GM19395 (cell line): ENCODE measurements at regions not wholly inside any gene's neighbourhood (a gene's known extent, or its start where the extent isn't known, plus 50 kb on each side); places are given as distances from the start of the nearest gene placed in this dataset.
"Not testable (repeated sequence)": the region's sequence is repeated elsewhere in the genome, so short reads cannot be mapped to it uniquely, and the experiment has no call there.

Experiments
- ATAC-seq: cut with Tn5 transposase; IDR thresholded peaks from one replicate; pipeline ENCODE4 v1.9.1; 2021; ENCODE audit warnings: mild to moderate bottlenecking, moderate library complexity; ENCODE audit not compliant: unreplicated experiment

- peak; percentile 39 for ATAC-seq
Measured at GRCh38 chr4:138113819-138114400, 128.2 kb downstream of the SLC7A11 start.

DNA sequence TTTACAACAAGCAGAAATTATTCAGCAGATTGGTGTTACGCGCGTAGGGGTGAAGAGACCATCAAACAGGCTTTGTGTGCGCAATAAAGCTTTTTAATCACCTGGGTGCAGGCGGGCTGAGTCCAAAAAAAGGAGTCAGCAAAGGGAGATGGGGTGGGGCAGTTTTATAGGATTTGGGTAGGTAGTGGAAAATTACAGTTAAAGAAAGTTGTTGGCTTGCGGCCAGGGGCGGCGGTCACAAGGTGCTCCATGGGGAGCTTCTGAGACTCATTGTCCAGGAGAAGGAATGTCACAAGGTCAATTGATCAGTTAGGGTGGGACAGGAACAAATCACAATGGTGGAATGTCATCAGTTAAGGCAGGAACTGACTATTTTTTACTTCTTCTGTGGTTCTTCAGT, 129.3 kb downstream of the SLC7A11 start:
- not testable (repeated sequence) for ATAC-seq

GRCh38 chr4:138112389-138112788, 129.8 kb downstream of the SLC7A11 start:
- ATAC-seq = no peak

DNA sequence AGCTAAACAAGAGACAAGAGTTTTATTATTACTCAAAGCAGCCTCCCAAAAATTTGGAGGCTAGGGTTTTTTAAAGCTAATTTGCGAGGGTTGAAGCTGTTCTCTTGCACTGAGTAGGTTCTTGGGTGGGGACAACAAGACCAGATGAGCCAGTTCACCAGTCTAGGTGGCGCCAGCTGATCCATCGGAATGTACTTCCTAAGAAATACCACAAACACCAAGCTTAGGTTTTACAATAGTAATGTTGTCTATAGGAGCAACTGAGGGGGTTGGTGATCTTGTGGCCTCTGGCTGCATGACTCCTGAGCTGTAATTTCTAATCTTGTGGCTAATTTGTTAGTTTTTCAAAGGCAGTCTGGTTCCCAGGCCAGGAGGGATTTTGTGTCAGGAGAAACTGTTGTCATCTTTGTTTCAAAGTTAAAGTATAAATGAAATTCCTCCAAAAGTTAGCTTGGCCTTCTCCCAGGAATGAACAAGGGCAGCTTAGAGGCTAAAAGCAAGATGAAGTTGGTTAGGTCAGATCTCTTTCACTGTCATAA, 130.6 kb downstream of the SLC7A11 start:
- ATAC-seq = no peak

GRCh38 chr4:138110815-138111214, 131.3 kb downstream of the SLC7A11 start:
- peak; percentile 44 for ATAC-seq

GRCh38 chr4:138107023-138107422, 135.1 kb downstream of the SLC7A11 start:
- ATAC-seq = no peak

DNA sequence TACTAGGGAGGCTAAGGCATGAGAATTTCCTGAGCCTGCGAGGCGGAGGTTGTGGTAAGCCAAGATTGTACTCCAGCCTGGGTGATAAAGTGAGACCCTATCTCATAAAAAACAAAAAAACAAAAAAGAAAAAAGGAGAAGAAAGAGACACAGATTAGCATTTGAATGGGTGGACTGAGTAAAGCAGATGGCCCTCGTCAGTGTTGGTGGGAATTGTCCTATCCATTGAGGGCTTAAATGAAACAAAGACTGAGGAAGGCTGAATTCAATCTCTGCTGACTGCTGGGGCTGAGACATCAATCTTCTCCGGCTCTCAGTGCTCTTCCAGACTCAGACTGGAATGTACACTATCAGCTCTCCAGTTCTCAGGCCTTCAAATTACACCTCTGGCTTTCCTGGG, 136.8 kb downstream of the SLC7A11 start:
- ATAC-seq = no peak

DNA sequence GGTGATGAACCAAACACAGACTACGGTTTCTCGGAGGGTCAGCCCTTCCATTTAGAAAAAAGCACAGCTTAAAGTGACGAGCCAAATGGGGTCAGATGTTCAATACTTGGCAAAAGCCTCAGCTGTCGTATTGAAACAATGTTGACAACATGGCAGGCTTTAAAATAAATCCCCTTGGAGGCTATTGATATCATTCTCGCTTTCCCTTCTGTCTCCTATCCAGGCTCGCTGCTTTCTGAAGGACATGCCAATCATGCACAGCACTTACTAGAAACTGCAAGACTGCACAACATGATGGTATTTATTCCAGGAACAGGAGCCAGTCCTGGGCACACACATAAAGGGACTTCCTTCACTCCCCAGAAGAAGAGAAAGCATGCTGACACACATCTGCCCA, 137.9 kb downstream of the SLC7A11 start:
- ATAC-seq = no peak

- ATAC-seq = no peak
Measured at GRCh38 chr4:138103597-138104283, 138.4 kb downstream of the SLC7A11 start.

- ATAC-seq = no peak
Measured at GRCh38 chr4:138099385-138099784, 142.8 kb downstream of the SLC7A11 start.

DNA sequence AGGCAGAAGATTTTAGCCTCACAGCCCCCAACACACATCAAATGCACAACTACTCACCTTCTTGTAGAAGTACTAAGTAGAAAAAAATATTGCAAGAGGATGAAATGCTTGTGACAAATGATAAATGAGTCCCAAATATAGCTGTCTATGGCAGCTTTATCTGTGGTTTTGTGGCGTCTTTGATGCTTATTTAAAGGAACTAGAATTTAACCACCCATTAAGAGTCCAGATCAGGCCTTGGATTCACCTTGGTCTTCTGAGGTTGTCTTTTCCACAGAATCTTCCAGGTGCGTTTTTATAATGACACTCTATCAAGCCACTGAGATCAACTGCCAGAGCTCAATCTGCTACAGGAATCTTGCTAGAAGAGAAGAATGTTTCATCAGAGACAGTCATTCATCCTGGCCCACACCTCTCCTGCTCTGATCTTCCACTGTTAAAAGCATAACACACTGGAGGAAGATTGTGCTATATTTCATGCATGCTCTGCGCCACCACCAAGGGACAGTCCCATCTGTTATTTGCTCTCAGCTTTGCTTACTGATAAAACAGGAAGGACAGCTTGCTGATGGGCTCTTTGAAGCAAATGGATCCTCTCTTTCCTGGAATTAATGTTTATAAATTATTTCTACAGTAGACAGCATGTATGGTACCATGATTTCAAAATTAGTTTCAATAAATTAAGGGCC, 144.1 kb downstream of the SLC7A11 start:
- ATAC-seq = no peak

DNA sequence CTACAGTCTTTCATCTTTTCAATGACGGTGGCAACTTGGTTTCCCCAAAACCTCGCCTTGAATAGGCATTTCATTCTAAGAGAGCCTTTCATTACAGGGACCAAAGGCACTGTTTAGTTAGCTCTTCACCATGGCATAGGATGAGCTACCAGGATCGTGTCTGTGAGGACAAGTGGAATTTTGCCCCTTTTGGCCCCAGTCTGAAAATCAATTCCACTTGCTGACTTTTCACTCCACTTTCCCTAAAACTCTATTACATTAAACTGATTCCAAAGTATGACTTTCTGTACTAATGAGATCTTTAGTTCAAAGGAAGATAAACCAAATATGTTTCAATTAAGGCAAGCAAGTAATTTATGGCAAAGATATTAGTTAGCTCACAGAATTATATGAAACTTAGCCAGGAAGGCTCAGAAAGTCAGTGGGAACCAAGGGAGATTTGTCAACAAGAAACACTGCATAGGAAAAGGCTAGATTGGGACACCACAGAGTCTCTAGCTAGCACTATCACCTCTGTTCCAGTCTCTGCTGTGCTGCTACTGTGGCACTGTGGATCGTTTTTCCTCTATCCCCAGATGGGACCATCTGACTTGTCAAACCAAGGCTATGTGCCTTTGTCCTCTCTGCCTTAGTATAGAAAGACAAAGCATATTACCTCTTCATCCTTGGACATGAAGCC, 145.6 kb downstream of the SLC7A11 start:
- ATAC-seq = no peak

DNA sequence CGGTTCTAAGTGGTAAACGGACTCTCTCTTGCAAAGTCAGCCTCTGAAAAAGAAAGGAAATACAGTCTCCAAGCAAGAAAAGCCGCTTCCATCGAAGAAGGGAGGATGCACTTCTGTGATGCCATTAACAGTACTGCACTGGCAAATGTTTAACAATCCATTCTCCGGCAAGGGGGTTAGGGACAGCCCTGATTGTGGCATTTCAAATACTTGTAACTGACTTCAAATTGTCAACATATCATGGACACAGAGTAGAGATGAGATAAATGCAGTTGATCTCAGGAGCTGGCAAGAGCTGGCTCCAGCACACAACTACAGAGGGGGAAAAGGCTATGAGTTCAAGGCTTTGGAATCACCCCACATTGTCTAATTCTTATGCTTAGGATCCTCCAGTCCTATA, 146.8 kb downstream of the SLC7A11 start:
- ATAC-seq = no peak

DNA sequence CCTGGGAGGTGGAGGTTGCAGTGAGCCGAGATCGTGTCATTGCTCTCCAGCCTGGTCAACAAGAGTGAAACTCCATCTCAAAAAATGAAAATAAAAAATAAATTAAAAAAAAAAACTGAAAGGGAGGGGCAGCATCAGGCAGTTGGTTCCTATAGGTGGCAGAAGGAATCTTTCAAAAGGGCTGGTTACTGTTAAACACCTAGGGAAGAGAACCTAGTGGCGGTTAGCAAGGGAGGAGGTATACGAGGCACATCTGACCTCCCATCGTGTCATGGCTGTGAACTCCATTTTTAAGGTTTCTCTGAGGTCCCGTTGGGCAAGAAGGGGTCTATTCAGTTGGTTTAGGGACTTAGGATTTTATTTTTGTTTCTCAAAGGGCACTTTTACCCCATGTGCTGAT, 150.1 kb downstream of the SLC7A11 start:
- no peak for ATAC-seq

- ATAC-seq = no peak
Measured at GRCh38 chr4:138090918-138091676, 151.1 kb downstream of the SLC7A11 start.

- ATAC-seq = peak; percentile 94
Measured at GRCh38 chr4:138090150-138090917, 151.8 kb downstream of the SLC7A11 start.

GRCh38 chr4:138088449-138089208, 153.5 kb downstream of the SLC7A11 start:
- ATAC-seq = no peak

DNA sequence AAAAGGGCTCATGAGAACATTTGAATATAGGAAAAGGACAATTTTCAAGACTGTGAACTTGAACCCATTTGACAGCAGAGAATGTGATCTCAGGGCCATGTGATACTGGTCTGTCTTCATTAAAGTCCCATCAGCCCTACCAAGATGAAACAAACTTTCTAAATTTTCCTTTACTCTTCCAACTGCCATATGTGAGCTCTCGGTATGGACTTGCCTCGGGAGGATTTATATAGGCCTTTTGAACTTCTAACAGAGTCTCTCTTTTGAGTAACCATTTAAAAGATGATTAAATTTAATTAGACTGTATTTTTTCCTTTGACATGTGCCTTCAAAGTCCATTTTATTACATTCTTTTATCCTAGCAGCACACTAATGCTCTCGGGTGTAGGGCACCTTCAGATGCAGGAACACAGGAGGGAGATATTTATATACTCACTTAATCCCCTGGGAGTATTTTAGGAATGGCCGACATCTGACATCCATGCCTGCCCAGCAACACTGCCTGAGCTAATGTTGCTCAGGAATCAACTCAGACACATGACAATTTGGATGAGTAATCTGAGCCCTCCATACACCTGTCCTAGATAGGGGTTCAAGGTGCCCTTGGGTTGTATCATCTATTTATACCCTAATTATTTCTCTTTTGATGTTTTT, 155.0 kb downstream of the SLC7A11 start:
- ATAC-seq = no peak

- ATAC-seq = no peak
Measured at GRCh38 chr4:138086611-138087041, 155.5 kb downstream of the SLC7A11 start.
